BLaER1 (cell line): ENCODE measurements at regions not wholly inside any gene's neighbourhood (a gene's known extent, or its start where the extent isn't known, plus 50 kb on each side); places are given as distances from the start of the nearest gene placed in this dataset.

ENCODE experiments used
- H3K27ac ChIP-seq: shearing (Covaris generic); formaldehyde crosslinking; 2 replicates; pipeline ENCODE4 v1.8.1; 2022
- H3K27me3 ChIP-seq: shearing (Covaris generic); formaldehyde crosslinking; 2 replicates; pipeline ENCODE4 v1.8.1; 2022
- H3K36me3 ChIP-seq: shearing (Covaris generic); formaldehyde crosslinking; 2 replicates; pipeline ENCODE4 v1.8.1; 2022
- H3K4me1 ChIP-seq: shearing (Covaris generic); formaldehyde crosslinking; 2 replicates; pipeline ENCODE4 v1.8.1; 2022
- H3K4me2 ChIP-seq: shearing (Covaris generic); formaldehyde crosslinking; 2 replicates; pipeline ENCODE4 v1.8.1; 2022
- H3K4me3 ChIP-seq: shearing (Covaris generic); formaldehyde crosslinking; 2 replicates; pipeline ENCODE4 v1.8.1; 2022
- H3K9ac ChIP-seq: shearing (Covaris generic); formaldehyde crosslinking; 2 replicates; pipeline ENCODE4 v1.8.1; 2022
- H3K9me3 ChIP-seq: shearing (Covaris generic); formaldehyde crosslinking; 2 replicates; pipeline ENCODE4 v1.8.1; 2022
- H4K20me1 ChIP-seq: shearing (Covaris generic); formaldehyde crosslinking; 2 replicates; pipeline ENCODE4 v1.8.1; 2022
- Cebpa-rat ChIP-seq: shearing (Covaris generic); IDR thresholded peaks from 2 replicates; pipeline ENCODE4 v1.8.1; 2022

DNA sequence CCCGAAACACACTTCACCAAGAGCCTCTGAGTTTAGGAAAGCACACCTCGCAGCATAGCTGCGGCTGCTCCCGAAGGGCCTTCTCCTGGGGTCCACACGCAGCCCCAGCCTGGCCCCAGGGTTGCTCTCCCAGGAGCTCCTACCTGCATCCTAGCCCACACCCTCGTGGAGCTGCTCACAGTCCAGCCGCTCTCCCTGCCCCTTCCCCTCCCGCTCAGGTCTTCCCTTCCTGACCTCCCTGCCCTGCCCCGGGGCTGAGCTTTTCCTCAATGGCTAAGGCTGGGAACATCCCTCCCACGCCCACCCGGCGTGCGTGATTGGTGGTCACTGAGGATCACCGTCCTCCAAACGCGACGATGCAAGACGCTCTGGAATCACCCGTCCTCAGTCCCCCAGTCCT, 205.8 kb downstream of the FNDC1 start:
- Histone ChIP-seq H4K20me1 (no peaks in the 10 kb centered on the region), H3K36me3 (no peaks in the 10 kb centered on the region), H3K9ac (no peak overlapping the region), H3K4me1 (peaks cover 13% of the 10 kb centered on the region; the same call in 1 of the 2 replicates), H3K27ac (no peak overlapping the region), H3K4me3 (no peak overlapping the region), H3K9me3 (peaks cover 24% of the 10 kb centered on the region), H3K27me3 (no peaks in the 10 kb centered on the region), H3K4me2 (no peak overlapping the region)
- TF ChIP-seq Cebpa-rat = no peak

DNA sequence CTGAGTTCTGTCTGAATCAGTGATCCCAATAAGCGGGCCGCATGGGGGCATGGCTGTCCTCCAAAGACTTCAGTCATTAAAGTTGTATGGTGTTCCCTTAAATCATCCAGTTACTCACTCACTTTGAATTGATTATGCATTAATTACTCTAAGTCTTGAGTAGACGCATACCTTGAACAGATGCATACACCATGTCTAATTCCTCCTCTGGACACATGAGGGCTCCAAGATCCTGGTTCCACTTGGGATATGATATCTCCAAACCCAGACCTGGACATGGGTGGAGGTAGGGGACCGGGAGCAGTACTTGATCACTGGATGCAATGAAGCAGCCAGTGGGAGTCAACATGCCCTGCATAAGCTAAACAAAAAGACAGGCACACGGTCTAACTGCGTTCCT, 204.5 kb downstream of the FNDC1 start:
- H3K36me3 ChIP-seq = no peaks in the 10 kb centered on the region
- no peaks in the 10 kb centered on the region for H3K27me3 ChIP-seq
- H3K27ac ChIP-seq = no peak overlapping the region
- TF ChIP-seq Cebpa-rat = no peak
- H3K4me3 ChIP-seq = no peak overlapping the region
- H3K9ac ChIP-seq = no peak overlapping the region
- no peak overlapping the region for H3K4me2 ChIP-seq
- H3K4me1 ChIP-seq = peaks cover 7% of the 10 kb centered on the region; the same call in 1 of the 2 replicates
- no peaks in the 10 kb centered on the region for H4K20me1 ChIP-seq
- peaks cover 38% of the 10 kb centered on the region for H3K9me3 ChIP-seq

DNA sequence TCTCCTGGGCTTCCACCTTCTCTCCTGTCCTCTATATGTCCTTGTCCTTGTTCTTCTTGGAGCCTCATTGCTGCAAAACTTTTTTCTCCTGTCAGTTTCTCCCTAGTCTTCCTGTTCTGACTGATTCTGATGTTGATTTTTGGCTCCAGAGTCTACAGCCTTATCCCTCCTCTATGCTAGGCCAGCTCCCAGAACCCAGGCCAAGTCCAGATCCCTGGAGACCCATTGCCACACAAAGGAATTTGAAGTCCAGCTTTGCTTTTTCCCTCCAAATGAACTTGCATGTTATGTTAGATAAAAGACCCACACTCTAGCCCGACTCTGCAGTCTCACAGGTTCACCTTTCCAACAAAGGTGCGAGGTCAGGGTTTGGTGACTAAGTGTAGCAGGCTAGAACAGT, 203.1 kb downstream of the FNDC1 start:
- Histone ChIP-seq H3K9ac (no peak overlapping the region), H3K27me3 (no peaks in the 10 kb centered on the region), H3K27ac (no peak overlapping the region), H3K4me1 (peaks cover 7% of the 10 kb centered on the region; the same call in 1 of the 2 replicates), H3K4me3 (no peak overlapping the region), H4K20me1 (no peaks in the 10 kb centered on the region), H3K9me3 (peaks cover 35% of the 10 kb centered on the region), H3K4me2 (no peak overlapping the region), H3K36me3 (no peaks in the 10 kb centered on the region)
- no peak for TF ChIP-seq Cebpa-rat

DNA sequence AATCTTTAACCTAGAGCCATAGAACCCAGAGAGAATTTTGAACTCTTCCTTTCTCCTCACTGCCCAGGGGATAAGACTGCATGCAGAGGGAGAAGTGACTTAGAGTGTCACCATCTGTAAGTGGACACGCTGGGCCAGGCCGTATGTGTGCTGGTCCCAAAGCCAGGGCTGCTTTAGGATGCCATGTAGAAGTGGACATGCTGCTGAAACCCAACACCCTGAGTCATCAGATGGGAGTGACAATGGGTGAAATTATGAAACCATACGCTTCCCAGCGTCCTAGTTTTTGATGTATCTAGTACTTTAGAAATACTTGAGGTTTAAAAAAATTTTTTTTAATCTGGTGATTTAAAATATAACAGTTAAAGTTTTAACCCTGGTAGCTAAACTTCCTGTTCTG, 191.1 kb downstream of the FNDC1 start:
- Histone ChIP-seq H3K36me3 (no peaks in the 10 kb centered on the region), H3K27me3 (no peaks in the 10 kb centered on the region), H3K27ac (no peak overlapping the region), H4K20me1 (no peaks in the 10 kb centered on the region), H3K4me3 (no peak overlapping the region), H3K4me1 (no peaks in the 10 kb centered on the region), H3K4me2 (no peak overlapping the region), H3K9me3 (no peaks in the 10 kb centered on the region), H3K9ac (no peak overlapping the region)
- no peak for TF ChIP-seq Cebpa-rat

DNA sequence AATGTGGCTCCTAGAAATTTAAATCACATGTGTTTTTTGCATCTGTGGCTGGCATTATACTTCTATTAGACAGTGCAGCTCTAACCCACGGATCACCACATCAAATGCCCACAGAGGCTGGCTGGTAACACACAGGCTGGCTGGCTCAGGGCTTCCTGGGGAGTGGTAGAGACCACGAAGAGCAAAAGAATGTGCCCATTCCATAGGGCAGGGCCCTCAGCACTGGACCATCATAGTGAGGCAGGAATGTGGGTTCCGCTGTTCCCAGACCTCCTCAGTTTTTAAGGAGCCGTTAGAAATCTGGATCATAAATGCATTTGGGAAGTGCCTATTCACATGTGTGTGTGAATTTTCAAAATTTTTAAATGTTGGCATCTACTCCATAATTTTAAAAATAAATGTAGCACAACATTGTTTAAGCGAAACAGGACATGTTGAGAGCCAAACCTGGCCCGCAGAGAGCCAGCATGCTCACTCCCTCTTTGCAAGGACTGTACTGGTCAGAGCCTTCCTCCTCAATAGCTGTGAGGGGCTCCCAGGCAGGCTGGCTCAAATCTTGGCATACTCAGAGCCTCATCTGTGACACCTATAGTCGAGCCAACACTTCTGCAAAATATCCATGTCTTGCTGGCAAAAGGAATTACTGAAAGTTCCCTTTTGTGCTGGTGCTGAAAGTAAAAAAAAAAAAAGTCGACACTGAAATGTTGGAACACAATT, 190.5 kb downstream of the FNDC1 start:
- TF ChIP-seq Cebpa-rat = no peak
- Histone ChIP-seq H3K4me2 (no peak overlapping the region), H3K4me3 (no peak overlapping the region), H3K9me3 (no peaks in the 10 kb centered on the region), H3K27me3 (no peaks in the 10 kb centered on the region), H4K20me1 (no peaks in the 10 kb centered on the region), H3K9ac (no peak overlapping the region), H3K4me1 (no peaks in the 10 kb centered on the region), H3K36me3 (no peaks in the 10 kb centered on the region), H3K27ac (no peak overlapping the region)

DNA sequence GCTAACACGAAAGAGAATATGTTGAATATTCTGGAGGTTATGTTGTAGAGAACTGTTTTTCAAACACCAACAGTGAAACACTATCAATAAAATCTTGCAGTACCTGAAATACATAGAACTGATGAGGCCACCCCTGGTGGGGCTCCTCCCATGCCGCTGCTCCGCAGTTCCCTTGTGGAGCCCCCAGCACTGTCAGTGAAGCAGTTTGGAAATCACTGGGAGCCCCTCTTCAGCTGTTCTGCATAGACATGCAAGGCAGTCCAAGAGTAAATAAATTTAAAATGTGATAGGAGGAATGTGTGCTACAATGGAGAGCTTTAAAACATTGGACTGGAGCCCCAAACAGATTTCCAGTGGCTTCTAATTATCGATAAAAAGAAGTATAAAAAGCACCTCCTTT, 189.4 kb downstream of the FNDC1 start:
- no peak for TF ChIP-seq Cebpa-rat
- H3K9me3 ChIP-seq = no peaks in the 10 kb centered on the region
- peaks cover 7% of the 10 kb centered on the region for H3K4me1 ChIP-seq
- H3K27ac ChIP-seq = no peak overlapping the region
- no peaks in the 10 kb centered on the region for H3K36me3 ChIP-seq
- H3K9ac ChIP-seq = no peak overlapping the region
- no peak overlapping the region for H3K4me3 ChIP-seq
- H3K27me3 ChIP-seq = no peaks in the 10 kb centered on the region
- H3K4me2 ChIP-seq = no peak overlapping the region
- no peaks in the 10 kb centered on the region for H4K20me1 ChIP-seq

DNA sequence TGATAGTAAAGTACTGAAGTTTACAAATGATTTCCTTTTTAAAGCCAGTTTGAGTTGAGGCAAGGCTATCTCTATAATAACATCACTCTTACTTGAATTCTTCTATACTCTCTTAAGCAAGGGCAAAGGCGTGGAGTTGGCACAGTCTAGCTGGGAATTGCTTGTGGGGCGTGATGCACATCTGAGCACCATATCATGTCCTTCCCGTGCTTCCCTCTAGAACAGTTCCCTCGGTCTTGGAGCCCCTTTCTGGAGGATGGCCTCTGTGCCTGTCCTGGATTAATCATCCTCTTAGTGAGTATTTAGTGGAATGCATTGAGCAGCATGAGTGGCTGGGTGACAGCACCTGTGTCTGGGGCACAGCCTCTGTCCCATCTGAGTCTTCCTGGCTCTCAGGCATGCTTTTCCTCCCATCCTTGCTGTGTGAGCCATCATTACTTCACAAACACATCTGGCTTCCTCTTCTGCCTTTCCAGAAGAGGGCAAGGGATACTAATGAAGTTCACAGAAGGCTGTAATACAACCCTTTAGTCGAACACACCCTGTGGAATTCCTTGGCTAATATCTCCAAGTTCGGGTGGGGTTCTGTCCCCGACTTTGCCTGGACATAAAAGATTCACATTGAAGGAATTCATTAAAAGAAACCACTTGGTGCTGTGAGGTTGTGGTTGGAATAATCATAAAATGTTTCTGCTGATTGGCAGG, 188.2 kb downstream of the FNDC1 start:
- H3K9ac ChIP-seq = no peak overlapping the region

DNA sequence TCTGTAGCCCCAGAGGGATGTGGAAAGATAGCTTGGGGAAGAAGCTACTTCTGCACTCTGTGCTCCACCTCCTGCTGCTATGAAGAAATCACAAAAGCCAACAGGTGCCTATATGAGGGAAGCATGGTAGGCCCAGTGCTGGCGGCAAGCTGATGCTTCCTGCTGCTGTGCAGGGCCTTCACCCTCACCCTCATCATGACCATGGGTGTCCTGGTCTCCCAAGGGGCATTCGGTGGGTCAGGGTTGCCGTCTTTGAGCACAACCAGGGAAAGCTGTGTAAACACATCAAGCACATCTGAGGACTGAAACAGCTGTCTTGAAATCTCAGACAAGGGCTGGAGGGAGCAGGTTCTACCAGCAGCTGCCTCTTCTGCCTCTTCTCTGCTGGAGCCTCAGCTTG, 184.0 kb downstream of the FNDC1 start:
- H3K36me3 ChIP-seq = no peaks in the 10 kb centered on the region
- no peak overlapping the region for H3K4me3 ChIP-seq
- no peak overlapping the region for H3K27ac ChIP-seq
- no peak overlapping the region for H3K9ac ChIP-seq
- no peaks in the 10 kb centered on the region for H3K27me3 ChIP-seq
- H3K4me1 ChIP-seq = peaks cover 25% of the 10 kb centered on the region
- no peak for TF ChIP-seq Cebpa-rat
- no peaks in the 10 kb centered on the region for H4K20me1 ChIP-seq
- peak overlapping the region; percentile 48 for H3K4me2 ChIP-seq
- no peaks in the 10 kb centered on the region; the same call in 1 of the 2 replicates for H3K9me3 ChIP-seq

More for the DNA sequence above, 188.2 kb downstream of the FNDC1 start:
- Histone ChIP-seq H3K36me3 (no peaks in the 10 kb centered on the region), H3K27ac (no peak overlapping the region), H3K9me3 (no peaks in the 10 kb centered on the region; the same call in 1 of the 2 replicates), H3K4me1 (peaks cover 19% of the 10 kb centered on the region), H4K20me1 (no peaks in the 10 kb centered on the region), H3K27me3 (no peaks in the 10 kb centered on the region), H3K4me3 (no peak overlapping the region), H3K4me2 (no peak overlapping the region)
- TF ChIP-seq Cebpa-rat = no peak

DNA sequence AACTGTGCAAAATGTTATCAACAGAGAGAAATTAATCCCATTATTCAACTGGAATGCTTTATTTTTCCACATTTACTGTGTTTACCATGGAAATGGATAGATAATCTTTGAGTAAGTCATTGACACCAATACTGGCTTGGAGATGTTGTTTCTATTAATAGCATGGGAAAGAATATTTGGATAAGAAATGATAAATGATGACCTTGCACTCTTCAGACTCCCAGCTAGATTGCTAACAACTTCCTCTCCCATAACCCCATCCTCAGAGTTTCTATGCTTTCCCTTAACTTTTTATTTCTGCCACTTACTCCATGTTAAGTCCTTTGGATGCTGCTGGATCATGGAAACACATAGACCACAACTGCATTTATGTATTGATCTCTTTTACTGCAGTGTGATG, 182.5 kb downstream of the FNDC1 start:
- H4K20me1 ChIP-seq = no peaks in the 10 kb centered on the region
- no peaks in the 10 kb centered on the region for H3K36me3 ChIP-seq
- no peaks in the 10 kb centered on the region; the same call in 1 of the 2 replicates for H3K9me3 ChIP-seq
- no peak overlapping the region for H3K27ac ChIP-seq
- no peaks in the 10 kb centered on the region for H3K27me3 ChIP-seq
- H3K9ac ChIP-seq = no peak overlapping the region
- H3K4me1 ChIP-seq = peaks cover 25% of the 10 kb centered on the region
- H3K4me3 ChIP-seq = no peak overlapping the region
- H3K4me2 ChIP-seq = peak overlapping the region; percentile 55; the same call in 1 of the 2 replicates
- TF ChIP-seq Cebpa-rat = no peak

DNA sequence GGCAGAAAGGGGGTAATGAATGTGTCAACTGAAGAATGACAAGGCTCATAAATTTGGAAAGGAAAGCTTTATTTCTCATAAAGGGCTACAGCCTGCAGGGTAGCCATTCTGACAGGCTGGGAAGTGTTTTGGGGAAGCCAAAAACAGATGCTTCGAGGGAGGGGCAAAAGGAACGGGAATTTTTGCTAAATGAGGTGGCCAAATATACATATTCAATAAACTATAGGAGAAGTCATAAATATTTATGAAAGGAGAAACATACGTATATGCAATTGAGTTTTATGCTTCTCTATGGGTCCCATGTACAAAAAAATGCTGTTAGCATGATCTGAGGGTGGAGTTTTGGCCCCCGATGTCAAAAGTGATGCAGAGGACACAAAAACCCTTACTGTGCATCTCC, 180.7 kb downstream of the FNDC1 start:
- no peaks in the 10 kb centered on the region for H3K27me3 ChIP-seq
- no peaks in the 10 kb centered on the region for H4K20me1 ChIP-seq
- H3K9me3 ChIP-seq = no peaks in the 10 kb centered on the region; the same call in 1 of the 2 replicates
- peaks cover 25% of the 10 kb centered on the region for H3K4me1 ChIP-seq
- no peaks in the 10 kb centered on the region for H3K36me3 ChIP-seq
- H3K27ac ChIP-seq = no peak overlapping the region
- no peak for TF ChIP-seq Cebpa-rat
- H3K4me3 ChIP-seq = no peak overlapping the region
- H3K4me2 ChIP-seq = no peak overlapping the region
- H3K9ac ChIP-seq = no peak overlapping the region
